ENCODE measurements at regions not wholly inside any gene's neighbourhood (a gene's known extent, or its start where the extent isn't known, plus 50 kb on each side); places are given as distances from the start of the nearest gene placed in this dataset.

DNA sequence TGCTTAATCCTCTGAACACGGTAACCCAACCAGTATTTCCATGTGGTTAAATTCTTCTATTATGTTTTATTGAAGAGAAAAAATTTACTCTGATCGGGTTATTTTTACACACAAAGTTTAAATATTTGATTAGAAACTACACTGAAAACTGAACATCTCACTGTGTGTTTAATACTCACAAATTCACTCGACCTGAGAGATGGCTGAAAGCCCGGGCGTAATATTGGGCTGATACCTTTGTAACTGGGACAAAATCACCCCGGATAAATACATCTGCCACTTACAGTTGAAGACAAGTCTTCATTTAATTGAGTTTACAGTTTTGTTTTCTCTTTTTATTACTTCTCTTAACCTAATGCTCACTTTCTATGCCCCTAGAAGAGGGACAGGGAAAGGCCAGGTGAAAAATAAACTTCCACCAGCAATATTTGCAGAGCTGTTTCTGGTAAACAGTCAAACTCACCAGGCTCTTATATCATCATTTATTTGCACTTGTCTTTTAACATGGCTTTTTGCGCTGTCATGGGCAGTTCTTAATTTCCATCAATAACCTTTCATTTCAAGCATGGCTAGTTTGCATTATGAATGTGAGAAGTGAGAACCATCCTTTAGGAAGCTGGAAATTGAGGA is 145.6 kb upstream of the TMCO5A start:
- DNase-seq, result no peak

DNA sequence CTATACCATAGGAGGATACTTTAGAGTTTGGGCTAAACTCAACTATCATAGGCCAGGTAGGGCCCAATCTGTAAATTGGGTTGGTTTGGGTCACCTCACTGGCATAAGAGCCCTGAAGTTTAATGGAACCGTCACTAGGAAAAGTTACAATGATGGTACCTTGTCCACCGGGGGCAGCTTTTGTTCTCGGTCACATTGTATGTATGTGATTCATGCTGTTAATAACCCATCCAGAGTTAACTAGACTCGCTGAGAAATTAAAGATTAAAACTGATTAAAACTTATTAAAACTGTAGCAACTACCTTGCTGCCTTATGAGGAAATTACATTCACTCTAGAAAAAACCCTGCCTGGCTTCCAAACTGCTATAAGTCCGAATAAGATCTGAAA is 145.0 kb upstream of the TMCO5A start:
- DNase-seq, result no peak

DNA sequence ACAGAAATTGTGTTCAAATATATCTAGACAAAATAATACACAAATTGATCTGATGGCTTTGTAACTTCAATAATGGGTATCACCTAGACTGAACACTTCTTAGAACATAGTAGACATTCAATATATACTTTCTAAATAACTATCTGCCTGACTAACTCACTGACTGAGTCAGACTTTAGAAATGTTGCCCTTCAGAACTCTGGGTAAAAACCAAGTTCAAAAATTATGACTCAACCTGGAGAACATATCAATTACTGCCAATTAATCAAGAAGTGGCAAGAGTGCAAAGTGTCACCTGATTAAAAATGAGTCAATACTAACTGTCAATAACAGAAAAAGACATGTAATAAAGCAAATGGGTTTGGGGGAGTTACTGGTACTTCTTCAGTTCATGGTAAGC is 144.6 kb upstream of the TMCO5A start:
- DNase-seq, result no peak

DNA sequence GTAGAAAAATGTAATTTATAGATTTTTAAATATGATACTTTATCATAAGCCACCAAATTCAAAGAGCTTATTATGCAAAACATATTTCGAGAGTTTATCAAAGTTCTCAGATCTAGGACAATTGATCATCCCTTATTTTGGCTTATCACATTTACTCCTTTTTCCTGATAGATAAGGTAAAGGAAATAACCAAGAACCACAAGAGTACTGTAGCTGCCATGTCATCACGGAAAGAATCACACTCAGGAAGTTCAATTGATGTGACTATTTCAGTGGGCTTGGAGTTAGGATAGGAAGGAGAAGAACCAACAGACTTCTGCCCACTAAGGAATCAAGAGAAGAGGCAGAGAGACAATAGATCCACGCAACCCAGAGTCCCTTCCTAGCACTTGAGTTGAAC is 142.7 kb upstream of the TMCO5A start:
- no peak for DNase-seq

DNA sequence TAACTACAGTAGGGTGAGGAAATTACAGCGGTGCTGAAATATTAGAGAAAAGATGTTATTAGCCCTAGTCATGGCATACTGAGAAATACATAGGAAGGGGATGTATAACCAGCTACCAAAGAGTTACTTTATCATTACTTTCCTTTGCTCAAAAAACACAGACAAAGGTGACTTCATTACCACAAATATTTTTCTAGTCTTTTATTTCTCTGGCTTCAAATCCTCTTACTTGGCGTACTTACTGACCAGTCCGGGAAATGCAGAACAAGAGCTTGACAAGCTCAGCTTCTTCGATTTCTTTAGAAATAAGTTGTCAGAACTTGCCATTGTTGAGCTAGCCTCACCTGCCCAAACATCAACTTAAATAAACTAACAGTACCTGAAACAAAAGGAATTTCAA is 142.1 kb upstream of the TMCO5A start:
- no peak for DNase-seq

DNA sequence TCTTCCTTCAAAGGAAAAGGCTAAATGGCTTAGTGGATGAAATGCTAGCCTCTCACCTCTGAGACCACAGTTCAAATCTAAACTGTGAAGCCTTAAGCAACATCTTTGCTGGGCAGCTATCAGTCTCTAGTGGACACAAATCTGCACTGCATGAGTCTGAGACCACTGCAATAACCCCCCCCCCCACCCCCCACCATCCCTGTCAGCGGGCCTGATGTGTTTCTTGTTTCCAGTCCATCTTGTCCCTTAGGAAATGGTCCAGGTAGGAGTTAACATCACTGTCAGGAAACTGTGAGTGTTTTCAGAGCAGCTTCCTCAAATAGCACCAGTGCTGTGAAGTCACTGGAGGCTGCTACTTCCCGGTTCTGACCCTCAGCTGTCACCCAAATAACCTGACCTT is 140.6 kb upstream of the TMCO5A start:
- no peak for DNase-seq

DNA sequence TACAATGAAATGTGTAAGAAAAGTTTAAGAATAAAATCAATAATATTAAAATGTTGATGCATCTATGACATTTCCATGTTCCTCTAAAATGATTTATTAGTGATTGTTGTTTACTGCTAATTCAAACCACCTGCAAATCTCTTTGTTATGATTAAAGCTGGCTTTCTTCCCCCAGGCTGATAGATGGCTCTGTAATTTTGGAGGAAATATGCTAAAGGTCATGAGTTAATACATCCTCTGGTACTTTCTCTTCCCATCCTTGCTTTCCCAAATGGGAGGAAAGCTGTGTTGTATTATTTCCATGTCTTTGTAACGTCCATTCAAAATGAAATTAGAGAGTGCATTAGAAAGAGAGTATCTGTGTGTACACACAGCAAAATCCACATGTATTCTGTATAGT is 139.5 kb upstream of the TMCO5A start:
- no peak for DNase-seq

DNA sequence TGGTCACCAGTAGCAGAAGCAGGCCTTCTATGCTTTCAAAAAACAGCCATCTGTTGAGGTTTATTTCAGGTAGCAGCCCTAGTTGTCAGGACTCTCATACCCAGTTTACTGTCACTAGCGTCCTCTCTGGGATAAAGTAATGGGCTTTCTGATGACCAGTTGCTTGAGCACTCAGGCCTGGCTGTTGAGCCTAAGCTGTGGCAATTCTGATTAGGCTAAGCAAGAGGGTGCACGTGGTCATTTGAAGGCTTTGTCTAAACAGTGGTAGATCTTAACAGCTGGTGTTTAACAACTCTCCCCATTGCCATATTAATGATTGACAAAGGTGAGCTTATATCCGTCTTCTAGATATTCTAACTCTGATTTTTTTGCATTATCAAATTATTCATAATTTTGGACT is 132.9 kb upstream of the TMCO5A start:
- DNase-seq, result no peak

DNA sequence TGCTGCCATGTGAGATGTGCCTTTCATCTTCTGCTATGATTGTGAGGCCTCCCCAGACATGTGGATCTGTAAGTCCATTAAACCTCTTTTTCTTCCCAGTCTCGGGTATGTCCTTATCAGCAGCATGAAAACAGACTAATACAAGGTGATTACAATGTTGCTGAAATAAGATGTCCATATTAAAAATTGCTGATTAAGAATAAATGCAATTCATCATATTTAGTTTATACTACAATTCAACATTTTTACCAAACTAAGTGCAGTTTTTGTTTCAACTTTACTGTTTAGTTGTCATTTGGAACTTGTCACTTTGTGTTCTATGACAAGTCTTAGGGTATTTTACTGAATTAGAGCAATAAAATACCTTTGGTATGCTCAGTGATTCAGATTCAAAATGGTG is 127.6 kb upstream of the TMCO5A start:
- DNase-seq, result no peak

DNA sequence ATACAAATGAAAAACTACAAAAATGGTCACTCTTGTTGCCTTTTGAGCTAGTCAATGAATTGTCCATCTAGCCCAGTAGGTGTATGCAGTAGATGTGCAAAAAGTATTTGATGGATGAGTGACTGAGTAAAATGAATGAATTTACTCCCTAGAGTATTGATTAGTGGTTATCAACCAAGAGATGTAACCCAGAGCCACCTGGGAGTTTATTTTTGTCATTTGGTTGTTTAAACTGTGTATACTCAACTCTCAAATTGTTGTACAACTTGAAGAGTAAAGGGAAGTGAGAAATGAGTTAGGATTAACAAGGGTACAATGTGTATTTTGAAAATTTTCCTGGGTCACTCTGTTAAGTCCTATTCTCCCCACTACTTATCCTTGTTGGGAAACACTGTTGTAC is 124.1 kb upstream of the TMCO5A start:
- no peak for DNase-seq

DNA sequence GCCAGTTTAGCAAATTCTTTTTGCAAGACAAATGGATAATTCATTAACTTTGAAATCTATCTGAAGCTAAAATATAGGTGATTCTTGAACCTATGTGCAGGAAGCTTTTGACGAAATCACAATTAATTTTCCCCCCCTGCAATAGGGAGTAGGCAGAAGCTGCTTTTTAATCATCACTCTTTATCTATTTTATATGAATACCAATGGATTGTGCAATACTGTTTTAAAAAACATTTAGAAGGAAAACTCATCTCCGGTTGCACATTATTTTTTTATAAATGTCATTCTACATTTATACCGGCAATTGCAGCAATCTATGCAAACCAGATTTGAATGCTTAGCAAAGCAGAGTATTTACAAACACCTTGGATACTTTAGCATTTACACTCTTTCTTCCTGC is 121.1 kb upstream of the TMCO5A start:
- DNase-seq, result no peak

DNA sequence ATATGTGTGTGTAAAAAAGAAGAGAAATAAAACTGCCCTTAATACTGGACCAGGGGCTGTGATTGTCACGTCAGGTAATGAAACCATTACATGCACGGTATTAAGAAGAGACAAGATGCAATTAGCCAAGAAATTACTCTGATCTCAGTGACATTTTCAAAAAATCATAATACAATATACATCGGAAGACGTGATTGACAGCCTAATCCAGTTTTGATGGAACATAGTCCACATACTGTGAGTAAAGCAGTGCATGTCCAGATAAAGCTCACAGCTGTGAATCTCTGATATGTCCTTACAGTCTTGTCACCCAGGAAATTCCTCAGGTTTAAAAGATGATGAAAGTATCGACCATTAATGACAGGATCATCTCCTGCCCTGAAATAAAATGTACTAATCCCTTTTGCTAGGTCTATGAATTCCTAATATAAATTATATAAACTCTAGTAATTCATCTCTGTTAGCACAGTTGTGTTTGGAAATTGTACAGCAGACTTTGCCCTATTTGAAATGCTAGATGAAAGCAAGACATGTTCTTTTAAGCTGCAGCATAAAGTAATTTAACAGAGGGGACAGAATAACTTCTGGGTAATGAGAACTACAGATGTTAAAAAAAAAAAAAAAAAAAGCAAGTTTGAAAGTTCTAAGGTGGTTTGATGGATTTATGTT is 119.5 kb upstream of the TMCO5A start:
- no peak for DNase-seq

DNA sequence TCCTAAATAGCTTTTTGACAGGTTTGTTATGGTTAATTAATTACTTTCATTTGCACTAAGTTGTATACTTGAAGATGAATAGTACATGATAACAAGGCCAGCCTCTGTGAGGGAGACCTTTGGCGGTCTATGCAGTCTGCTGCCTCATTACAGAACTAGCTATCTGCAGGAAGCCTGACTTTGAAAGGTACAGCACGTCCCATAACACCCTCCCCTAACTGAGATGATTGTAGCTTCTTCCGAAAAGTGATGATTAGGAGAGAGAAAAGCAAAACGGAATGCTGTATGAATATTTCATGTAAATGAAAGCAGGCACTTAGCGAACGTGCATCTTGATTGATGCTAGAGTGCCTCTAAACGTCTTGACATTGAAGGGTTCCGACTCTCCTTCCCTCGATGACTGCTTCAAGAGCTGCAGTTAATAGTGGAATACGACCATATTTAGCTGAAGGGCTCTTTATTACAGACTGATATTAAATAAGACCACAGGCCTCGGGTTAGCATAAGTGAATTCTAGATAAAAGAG is 116.2 kb upstream of the TMCO5A start:
- DNase-seq, result no peak

DNA sequence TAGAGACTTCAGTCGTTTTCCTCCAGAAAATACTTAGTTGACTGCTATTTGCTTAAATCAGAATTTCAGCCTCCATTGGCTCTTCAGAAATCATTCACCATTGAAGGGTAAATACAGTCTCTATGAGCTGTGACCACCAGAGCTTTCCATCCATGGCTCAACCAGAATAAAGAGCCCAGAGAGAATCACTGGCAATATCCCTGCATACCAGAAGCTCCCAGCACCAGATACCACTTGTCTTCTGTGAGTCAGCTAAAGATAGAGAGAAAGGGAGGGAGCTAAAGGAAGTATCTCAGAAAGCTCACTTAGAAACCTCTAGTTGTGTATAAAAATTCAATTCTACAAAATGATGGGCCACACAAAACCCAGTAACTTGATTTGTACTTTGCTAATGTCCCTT is 115.2 kb upstream of the TMCO5A start:
- DNase-seq, result no peak

DNA sequence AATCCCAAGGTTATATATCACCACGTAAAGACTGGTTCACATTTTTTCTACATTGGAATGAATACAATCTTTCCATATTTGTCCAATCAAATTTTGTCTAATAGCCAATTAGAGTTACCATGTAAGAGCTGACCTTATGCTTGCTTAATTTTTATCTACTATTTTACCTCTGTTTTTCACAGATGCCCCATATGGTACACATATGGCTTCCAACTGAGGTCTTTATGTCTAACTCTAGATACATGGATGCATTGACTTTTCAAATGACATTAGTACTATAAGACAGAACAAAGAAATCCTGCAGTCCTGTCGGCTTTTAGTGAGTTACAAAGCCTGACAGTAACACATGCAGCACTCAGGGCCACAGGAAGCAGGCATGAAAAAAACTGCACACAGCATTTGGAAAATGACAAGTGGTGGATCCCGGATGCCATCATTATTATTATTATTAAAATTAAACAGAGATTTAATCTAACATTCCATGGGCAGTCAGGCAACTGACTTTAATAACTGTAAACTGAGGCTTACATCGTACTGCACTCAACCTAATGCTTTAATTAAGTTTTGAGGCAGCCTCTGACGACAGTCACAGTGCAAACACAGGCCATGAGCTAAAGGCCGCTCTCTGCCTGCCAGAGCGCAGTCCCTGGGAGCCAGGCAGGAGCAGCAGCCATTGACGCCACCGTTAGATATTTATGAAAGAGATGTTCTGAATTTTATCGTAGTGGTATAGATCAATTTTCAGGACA is 113.9 kb upstream of the TMCO5A start:
- DNase-seq, result no peak

DNA sequence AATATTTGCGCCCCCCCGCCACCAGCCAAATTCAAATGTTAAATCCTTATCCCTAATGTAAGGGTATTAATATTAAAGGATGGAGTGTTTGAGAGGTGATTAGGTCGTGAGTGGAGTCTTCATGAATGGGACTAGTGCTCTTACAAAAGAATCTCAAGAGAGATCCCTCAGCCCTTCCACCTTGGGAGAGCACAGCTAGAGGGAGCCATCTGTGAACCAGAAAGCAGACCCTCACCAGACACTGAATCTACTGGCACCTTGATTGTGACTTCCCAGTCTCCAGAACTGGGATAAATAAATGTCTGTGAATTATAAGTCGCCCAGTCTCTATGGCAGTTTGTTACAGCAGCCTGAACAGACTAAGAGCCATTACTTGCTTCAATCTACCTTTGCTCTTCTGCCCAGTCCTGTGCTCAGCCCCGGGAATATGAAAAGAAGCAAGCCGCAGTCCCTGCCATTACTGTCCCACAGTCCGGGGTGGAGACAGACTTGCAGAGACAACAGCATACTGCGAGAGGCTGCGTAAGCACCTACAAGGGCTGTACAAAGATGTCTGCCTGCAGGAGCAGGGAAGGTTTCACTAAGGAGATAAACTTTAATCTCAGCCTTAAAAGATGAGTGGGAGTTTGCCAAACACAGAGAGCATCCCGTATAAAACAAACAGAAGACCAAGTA is 110.7 kb upstream of the TMCO5A start:
- no peak for DNase-seq

DNA sequence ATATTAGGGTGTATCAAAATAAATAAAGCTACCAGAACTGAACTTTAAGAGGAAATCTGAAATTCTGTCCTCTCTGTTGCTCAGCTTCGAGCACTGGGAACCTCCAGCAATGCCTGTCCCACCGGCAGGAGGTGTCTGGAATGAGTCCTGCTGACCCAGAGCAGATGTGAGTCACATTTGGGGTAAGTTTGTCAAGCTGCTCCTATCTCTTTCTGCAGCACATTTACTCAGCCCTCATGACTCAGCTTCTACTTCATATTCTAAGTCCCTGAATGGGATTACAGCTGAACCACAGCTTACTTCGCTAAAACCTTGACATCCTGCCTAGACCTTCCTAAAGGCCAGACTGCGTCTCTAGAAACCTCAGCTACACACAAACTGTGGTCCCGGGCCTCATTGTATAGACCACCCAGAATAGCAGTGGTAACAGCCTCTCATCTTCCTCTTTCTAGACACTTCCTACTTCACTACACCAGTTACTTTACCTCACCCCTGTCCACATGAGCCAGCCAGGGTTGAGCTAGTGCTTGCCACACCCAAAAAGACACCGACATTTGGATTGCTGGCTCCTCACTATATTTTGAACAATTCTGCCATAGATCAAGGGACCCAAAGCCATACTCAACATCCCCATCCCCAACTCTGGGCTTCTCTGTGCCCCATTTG is 109.6 kb upstream of the TMCO5A start:
- no peak for DNase-seq

DNA sequence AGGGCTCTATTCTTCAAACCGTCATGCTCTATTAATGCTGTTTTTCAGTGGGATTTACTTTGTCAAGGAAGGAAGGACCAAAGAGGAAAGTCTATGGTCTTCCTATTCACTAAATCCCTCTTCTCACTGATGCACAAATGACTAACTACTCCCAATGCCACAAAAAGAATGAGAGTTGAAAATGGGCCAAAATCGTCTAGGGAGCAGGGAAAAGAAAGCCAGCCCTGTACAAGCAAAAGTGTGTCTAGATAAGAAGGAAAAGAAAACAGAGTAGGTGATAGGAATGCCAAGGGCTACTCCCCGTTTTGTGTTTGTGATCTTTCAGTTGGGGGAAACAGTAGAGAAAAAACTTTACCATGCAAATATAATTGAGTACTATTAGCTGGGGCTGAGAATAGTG is 97.2 kb upstream of the TMCO5A start:
- no peak for DNase-seq

DNA sequence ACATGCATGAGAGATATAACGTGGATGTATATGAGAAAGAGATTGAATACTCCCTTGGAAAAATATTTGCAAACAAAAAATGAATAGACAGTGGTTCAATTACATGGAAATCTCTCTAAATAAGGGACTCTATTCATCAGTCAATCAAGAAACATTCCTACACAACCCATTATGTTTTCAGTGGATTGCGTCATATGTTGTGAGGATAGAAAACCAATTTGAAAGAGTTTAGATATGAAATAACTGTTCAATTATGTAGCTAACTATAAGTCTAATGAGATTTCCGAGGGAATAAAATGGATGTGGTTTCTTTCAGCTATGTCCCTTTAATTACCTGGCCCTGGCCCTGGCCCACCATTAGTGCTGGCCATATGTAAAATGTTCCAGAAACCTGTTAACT is 86.7 kb upstream of the TMCO5A start:
- DNase-seq, result no peak

DNA sequence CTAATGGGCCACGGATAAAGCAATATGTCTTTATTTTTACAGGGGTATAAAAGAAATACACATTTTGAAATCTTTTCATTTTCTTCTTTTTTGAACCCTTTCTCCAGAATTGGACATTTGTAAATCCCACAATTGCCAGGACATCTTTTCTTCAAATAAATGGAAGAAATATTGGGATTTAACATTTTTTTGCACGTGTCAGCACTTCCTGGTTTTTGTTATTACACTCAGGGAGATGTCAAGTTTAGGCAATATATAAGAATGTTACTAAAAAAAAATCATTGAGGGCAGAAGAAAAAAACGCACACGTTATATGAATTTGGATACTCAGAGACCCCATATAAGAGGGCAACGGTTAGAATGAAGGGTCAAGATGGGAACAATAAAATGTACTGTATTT is 78.3 kb upstream of the TMCO5A start:
- no peak for DNase-seq

DNA sequence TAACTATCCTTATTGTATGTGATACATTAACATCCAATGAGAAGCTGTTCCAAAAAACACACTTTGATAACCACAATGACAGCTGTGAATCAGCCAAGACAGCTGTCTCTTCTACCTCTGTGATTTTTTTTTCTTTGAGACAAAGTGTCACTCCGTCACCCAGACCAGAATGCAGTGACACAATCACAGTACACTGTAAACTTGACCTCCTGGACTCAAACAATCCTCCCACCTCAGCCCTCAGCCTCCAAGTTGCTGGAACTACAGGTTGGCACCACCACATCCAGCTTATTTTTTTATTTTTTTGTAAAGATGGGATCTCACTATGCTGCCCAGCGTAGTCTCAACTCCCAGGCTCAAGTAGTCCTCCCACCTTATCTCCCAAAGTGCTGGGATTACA is 73.5 kb upstream of the TMCO5A start:
- DNase-seq, result no peak

DNA sequence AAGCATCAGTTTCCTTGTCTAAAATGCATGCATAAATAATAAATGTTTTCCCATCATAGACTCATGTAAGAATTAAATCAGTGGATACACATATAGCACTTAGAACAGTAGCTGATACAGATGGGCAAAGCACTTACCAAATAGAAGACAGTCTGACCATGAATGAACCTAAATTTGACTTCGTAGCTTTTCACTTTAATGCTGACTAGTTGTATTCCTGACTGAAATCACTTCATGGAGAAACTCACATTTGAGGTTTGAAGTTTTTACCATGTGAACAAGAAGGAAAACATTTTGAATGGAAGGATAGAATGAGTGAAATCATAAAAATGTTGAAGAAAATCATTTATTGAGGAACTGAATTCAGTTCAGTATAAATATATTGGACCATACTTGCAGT is 68.8 kb upstream of the TMCO5A start:
- no peak for DNase-seq

Data from right lung (tissue), 2 donors.